Gastrocnemius medialis (tissue), 4 donors: ENCODE measurements at regions not wholly inside any gene's neighbourhood (a gene's known extent, or its start where the extent isn't known, plus 50 kb on each side); places are given as distances from the start of the nearest gene placed in this dataset.

Experiments
- ATAC-seq, 2 donors: fragments of 150-250 bp; one replicate each; pipeline ENCODE4 v1.9.1; 2016
- DNase-seq, 2 donors: peaks; one replicate each; pipeline ENCODE4 v3.0.0-alpha.2; 2019
- H3K27ac ChIP-seq, 4 donors: fragments of 200-600 bp; sonication (generic); 1 replicate in 1 of 4; 2 replicates in 3 of 4; pipeline ENCODE4 v1.5.1; 2016 to 2018; ENCODE audit warnings: mild to moderate bottlenecking in 2 of 4, moderate library complexity in 1 of 4
- H3K27me3 ChIP-seq, 3 donors: fragments of 200-600 bp; sonication (generic) in 2 of 3; 1 replicate in 1 of 3; 2 replicates in 2 of 3; pipeline versions ENCODE4 v1.5.1 to v1.6.0; 2016 to 2019; ENCODE audit warnings: mild to moderate bottlenecking in 1 of 3, moderate library complexity in 1 of 3
- H3K36me3 ChIP-seq, 2 donors: fragments of 200-600 bp; sonication (generic) in 1 of 2; one replicate each; pipeline ENCODE4 v1.5.1; 2017 to 2018
- H3K4me1 ChIP-seq, 2 donors: fragments of 200-600 bp; sonication (generic) in 1 of 2; one replicate each; pipeline ENCODE4 v1.5.1; 2016 to 2017; ENCODE audit warnings: mild to moderate bottlenecking in 2 of 2
- H3K4me3 ChIP-seq, 4 donors: fragments of 200-600 bp; sonication (generic) in 3 of 4; 1 replicate in 1 of 4; 2 replicates in 3 of 4; pipeline ENCODE4 v1.5.1; 2016 to 2019; ENCODE audit warnings: mild to moderate bottlenecking in 2 of 4
- H3K9me3 ChIP-seq, 3 donors: fragments of 200-600 bp; sonication (generic) in 2 of 3; 1 replicate in 1 of 3; 2 replicates in 2 of 3; pipeline ENCODE4 v1.5.1; 2016 to 2019
- CTCF ChIP-seq, 5 experiments: fragments of 450-650 bp in 3 of 5; fragments of 200-600 bp in 2 of 5; sonication (generic) in 2 of 5; IDR thresholded peaks in 4 of 5; conservative IDR thresholded peaks in 1 of 5; 1 replicate in 4 of 5; 2 replicates in 1 of 5; pipeline ENCODE4 v1.5.1; 2016 to 2019; ENCODE audit warnings: antibody characterized with exemption in 5 of 5, mild to moderate bottlenecking in 3 of 5, moderate library complexity in 3 of 5
- POLR2A ChIP-seq, 2 donors: fragments of 450-650 bp; IDR thresholded peaks; one replicate each; pipeline ENCODE4 v1.6.1; 2017; ENCODE audit warnings: antibody characterized with exemption in 2 of 2, mild to moderate bottlenecking in 2 of 2, moderate library complexity in 2 of 2
- in situ Hi-C, 4 donors: fragments of 200-750 bp; cut with MboI; loops; one replicate each; pipeline versions ENCODE4 v1.15.0 to v1.8.0; 2017; ENCODE audit warnings: low sequenced_read_pairs in 4 of 4
- intact Hi-C: fragments of 100-400 bp; cut with DNase I; formaldehyde crosslinking; loops from one replicate; pipeline ENCODE4 v1.15.1; 2023; ENCODE audit warnings: low total_unique reads

GRCh38 chr3:110567029-110567428 is 504.6 kb upstream of the NECTIN3 start:
- no peak for DNase-seq
- H3K9me3 ChIP-seq: no peaks in the 10 kb centered on the region
- no peak for ATAC-seq
- no peaks in the 10 kb centered on the region for H3K4me1 ChIP-seq
- no peak overlapping the region for H3K27ac ChIP-seq
- in situ Hi-C loops: no loop called here
- intact Hi-C loops: no loop called here
- no peak for TF ChIP-seq POLR2A (IDR thresholded peaks at IDR 0.05)
- no peak for TF ChIP-seq CTCF (IDR thresholded peaks at IDR 0.05 in 4 of 5, conservative IDR thresholded peaks at IDR 0.05 in 1 of 5)
- no peak overlapping the region for H3K4me3 ChIP-seq
- no peaks in the 10 kb centered on the region for H3K36me3 ChIP-seq
- H3K27me3 ChIP-seq: no peaks in the 10 kb centered on the region

GRCh38 chr3:110568246-110568645 is 503.4 kb upstream of the NECTIN3 start:
- no peaks in the 10 kb centered on the region for H3K4me1 ChIP-seq
- H3K9me3 ChIP-seq: no peaks in the 10 kb centered on the region
- no peak overlapping the region for H3K27ac ChIP-seq
- in situ Hi-C loops (no loop called here), intact Hi-C loops (no loop called here)
- DNase-seq (no peak), ATAC-seq (no peak)
- no peak overlapping the region for H3K4me3 ChIP-seq
- H3K27me3 ChIP-seq: no peaks in the 10 kb centered on the region
- TF ChIP-seq CTCF (IDR thresholded peaks at IDR 0.05 in 4 of 5, conservative IDR thresholded peaks at IDR 0.05 in 1 of 5): no peak
- TF ChIP-seq POLR2A (IDR thresholded peaks at IDR 0.05): no peak
- H3K36me3 ChIP-seq: no peaks in the 10 kb centered on the region

- Histone ChIP-seq H3K27me3 (no peaks in the 10 kb centered on the region), H3K27ac (no peak overlapping the region), H3K4me1 (no peaks in the 10 kb centered on the region), H3K4me3 (no peak overlapping the region), H3K9me3 (no peaks in the 10 kb centered on the region), H3K36me3 (no peaks in the 10 kb centered on the region)
- DNase-seq: no peak
- TF ChIP-seq POLR2A (IDR thresholded peaks at IDR 0.05): no peak
- TF ChIP-seq CTCF (IDR thresholded peaks at IDR 0.05 in 4 of 5, conservative IDR thresholded peaks at IDR 0.05 in 1 of 5): no peak
- in situ Hi-C loops: no loop called here
- ATAC-seq: no peak
- intact Hi-C loops: no loop called here
Measured at GRCh38 chr3:110569073-110569472, 502.5 kb upstream of the NECTIN3 start.

GRCh38 chr3:110575702-110576101 is 495.9 kb upstream of the NECTIN3 start:
- Histone ChIP-seq H3K27ac (no peak overlapping the region), H3K27me3 (no peaks in the 10 kb centered on the region), H3K36me3 (no peaks in the 10 kb centered on the region), H3K9me3 (no peaks in the 10 kb centered on the region), H3K4me1 (no peaks in the 10 kb centered on the region), H3K4me3 (no peak overlapping the region)
- no peak for DNase-seq
- TF ChIP-seq CTCF (IDR thresholded peaks at IDR 0.05 in 4 of 5, conservative IDR thresholded peaks at IDR 0.05 in 1 of 5) (no peak), POLR2A (IDR thresholded peaks at IDR 0.05) (no peak)
- intact Hi-C loops: no loop called here
- in situ Hi-C loops: no loop called here
- no peak for ATAC-seq

DNA sequence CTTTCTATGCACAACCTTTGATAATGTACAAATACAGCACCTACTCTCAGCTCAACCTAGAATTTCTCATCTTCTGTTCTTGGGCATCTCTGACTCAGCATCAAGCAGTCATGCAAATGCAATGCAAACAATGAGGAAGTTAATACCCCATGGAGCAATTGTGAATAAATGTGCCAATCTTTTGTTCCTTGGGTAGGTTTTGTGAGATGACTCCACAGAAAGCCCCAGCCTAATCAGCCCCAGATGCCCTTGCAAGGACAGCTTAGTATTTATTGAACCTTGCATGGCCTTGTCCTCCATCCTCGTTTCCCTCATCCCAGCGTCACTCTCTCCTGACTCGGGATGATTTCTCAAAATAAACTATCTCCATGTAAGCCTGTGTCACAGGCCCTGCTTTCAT is 494.7 kb upstream of the NECTIN3 start:
- Histone ChIP-seq H3K36me3 (no peaks in the 10 kb centered on the region), H3K4me3 (no peak overlapping the region), H3K4me1 (no peaks in the 10 kb centered on the region), H3K9me3 (no peaks in the 10 kb centered on the region), H3K27me3 (no peaks in the 10 kb centered on the region), H3K27ac (no peak overlapping the region)
- in situ Hi-C loops (no loop called here), intact Hi-C loops (no loop called here)
- DNase-seq (no peak), ATAC-seq (no peak)
- TF ChIP-seq CTCF (IDR thresholded peaks at IDR 0.05 in 4 of 5, conservative IDR thresholded peaks at IDR 0.05 in 1 of 5) (no peak), POLR2A (IDR thresholded peaks at IDR 0.05) (no peak)
